ENCODE measurements at regions not wholly inside any gene's neighbourhood (a gene's known extent, or its start where the extent isn't known, plus 50 kb on each side); places are given as distances from the start of the nearest gene placed in this dataset.
A peak's percentile ranks its signal among the peaks of the same experiment; 100 is the strongest.
"Not testable (repeated sequence)": the region's sequence is repeated elsewhere in the genome, so short reads cannot be mapped to it uniquely, and the experiment has no call there.

DNA sequence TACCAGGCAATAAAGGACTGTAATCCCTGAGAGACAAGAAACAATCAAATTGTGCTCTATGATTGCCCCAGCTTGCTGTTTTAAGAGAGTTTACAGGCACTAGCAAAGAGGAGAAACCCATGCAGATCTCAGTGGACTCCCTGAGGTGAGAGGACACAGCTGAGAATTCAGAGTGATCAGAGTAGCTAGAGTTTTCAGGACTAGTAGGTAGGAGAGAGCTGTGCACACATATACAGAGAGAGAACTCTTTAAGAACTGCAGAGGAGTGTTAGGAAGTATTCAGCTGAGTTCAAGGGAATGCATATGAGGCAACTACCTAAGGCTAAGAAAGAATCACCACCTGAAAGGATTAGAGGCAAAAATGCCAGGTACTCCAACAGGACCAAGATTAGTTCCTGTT lies 904.8 kb downstream of the CDH8 start:
- Histone ChIP-seq H3K27ac (no peak overlapping the region), H3K9me3 (ENCODE audit: low read depth) (no peaks in the 10 kb centered on the region), H3K27me3 (no peaks in the 10 kb centered on the region), H3K4me3 (no peak overlapping the region), H3K4me1 (ENCODE audit: low read depth) (no peaks in the 10 kb centered on the region), H3K36me3 (no peaks in the 10 kb centered on the region)
- peak in 1 of 2 donors; percentile 1 for DNase-seq (ENCODE audit: low read depth in 1 of 2, low spot score in 1 of 2)
- TF ChIP-seq, protein P1, sequence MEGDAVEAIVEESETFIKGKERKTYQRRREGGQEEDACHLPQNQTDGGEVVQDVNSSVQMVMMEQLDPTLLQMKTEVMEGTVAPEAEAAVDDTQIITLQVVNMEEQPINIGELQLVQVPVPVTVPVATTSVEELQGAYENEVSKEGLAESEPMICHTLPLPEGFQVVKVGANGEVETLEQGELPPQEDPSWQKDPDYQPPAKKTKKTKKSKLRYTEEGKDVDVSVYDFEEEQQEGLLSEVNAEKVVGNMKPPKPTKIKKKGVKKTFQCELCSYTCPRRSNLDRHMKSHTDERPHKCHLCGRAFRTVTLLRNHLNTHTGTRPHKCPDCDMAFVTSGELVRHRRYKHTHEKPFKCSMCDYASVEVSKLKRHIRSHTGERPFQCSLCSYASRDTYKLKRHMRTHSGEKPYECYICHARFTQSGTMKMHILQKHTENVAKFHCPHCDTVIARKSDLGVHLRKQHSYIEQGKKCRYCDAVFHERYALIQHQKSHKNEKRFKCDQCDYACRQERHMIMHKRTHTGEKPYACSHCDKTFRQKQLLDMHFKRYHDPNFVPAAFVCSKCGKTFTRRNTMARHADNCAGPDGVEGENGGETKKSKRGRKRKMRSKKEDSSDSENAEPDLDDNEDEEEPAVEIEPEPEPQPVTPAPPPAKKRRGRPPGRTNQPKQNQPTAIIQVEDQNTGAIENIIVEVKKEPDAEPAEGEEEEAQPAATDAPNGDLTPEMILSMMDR (IDR thresholded peaks at IDR 0.05; ENCODE audit: low read depth, low read length), result no peak

DNA sequence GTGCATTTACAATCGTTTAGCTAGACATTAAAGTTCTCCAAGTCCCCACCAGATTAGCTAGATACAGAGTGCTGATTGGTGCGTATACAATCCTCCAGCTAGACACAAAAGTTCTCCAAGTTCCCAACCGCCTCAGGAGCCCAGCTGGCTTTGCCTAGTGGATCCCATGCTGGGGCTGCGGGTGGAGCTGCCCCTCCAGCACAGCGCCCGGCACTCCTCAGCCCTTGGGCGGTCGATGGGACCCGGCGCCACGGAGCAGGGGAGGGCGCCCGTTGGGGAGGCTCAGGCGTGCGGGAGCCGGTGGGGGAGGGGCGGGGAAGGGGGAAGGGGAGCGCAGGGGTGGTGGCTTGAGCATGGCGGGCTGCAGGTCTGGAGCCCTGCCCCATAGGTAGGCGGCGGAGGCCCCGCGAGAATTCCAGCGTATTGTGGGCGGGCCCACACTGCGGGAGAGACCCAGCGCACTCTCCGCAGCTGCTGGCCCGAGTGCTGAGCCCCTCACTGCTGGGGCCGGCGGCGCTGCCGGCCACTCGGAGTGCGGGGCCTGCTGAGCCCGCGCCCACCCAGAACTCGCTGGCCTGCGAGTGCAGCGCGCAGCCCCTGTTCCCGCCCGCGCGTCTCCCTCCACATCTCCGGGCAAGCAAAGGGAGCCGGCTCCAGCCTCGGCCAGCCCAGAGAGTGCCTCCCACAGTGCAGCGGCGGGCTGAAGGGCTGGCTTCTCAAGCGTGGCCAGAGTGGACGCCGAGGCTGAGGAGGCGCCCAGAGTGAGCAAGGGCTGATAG lies 907.5 kb downstream of the CDH8 start:
- Histone ChIP-seq H3K4me3 (no peak overlapping the region), H3K27me3 (no peaks in the 10 kb centered on the region), H3K36me3 (no peaks in the 10 kb centered on the region), H3K27ac (no peak overlapping the region), H3K4me1 (ENCODE audit: low read depth) (no peaks in the 10 kb centered on the region), H3K9me3 (ENCODE audit: low read depth) (no peaks in the 10 kb centered on the region)
- TF ChIP-seq, protein P1 (IDR thresholded peaks at IDR 0.05; ENCODE audit: low read depth, low read length), result no peak
- no peak for DNase-seq (ENCODE audit: low read depth in 1 of 2, low spot score in 1 of 2)

DNA sequence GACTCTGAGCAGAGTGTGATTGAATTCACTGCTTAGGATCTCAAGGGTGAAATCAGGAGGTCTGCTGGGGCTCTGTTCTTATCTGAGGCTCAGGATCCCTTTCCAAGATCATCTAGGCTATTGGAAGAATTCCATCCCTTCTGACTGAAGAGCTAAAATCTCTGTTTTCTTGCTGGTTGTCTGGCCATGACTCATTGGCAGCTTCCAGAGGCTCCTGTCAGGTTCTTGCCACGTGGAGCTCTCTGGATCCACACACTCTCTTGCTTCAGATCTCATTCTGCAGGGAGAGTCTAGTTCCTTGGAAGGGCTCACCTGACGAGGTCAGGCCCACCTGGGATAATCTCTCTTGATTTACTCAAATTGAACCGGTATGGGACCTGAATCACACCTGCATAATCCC lies 930.7 kb downstream of the CDH8 start:
- DNase-seq (ENCODE audit: low read depth in 1 of 2, low spot score in 1 of 2), result no peak

DNA sequence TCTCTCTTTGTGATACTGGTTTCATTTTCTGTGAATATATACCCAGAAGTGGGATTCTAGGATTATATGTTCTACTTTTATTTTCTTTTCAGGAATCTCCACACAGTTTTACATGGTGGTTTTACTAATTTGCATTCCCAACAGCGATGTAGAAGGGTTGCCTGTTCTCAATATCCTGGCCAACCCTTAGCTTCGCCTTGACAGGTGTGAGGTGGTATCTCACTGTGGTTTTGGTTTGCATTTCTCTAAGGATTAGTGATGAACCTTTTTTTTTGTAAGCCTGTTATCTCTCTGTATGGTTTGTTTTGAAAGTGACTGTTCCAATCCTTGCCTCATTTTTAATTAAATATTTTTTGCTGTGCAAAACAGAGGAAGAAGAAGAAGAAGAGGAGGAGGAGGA lies 937.7 kb downstream of the CDH8 start:
- TF ChIP-seq, protein P1 (IDR thresholded peaks at IDR 0.05; ENCODE audit: low read depth, low read length), result no peak
- no peaks in the 10 kb centered on the region for H3K9me3 ChIP-seq (ENCODE audit: low read depth)
- H3K27ac ChIP-seq, result no peak overlapping the region
- no peak for DNase-seq (ENCODE audit: low read depth in 1 of 2, low spot score in 1 of 2)
- H3K4me3 ChIP-seq, result no peak overlapping the region
- no peaks in the 10 kb centered on the region for H3K36me3 ChIP-seq
- no peaks in the 10 kb centered on the region for H3K27me3 ChIP-seq
- no peaks in the 10 kb centered on the region for H3K4me1 ChIP-seq (ENCODE audit: low read depth)

More for the DNA sequence above, 930.7 kb downstream of the CDH8 start:
- Histone ChIP-seq H3K36me3 (no peaks in the 10 kb centered on the region), H3K4me1 (ENCODE audit: low read depth) (no peaks in the 10 kb centered on the region), H3K9me3 (ENCODE audit: low read depth) (no peaks in the 10 kb centered on the region), H3K27ac (no peak overlapping the region), H3K4me3 (no peak overlapping the region), H3K27me3 (no peaks in the 10 kb centered on the region)
- TF ChIP-seq, protein P1 (IDR thresholded peaks at IDR 0.05; ENCODE audit: low read depth, low read length), result no peak

DNA sequence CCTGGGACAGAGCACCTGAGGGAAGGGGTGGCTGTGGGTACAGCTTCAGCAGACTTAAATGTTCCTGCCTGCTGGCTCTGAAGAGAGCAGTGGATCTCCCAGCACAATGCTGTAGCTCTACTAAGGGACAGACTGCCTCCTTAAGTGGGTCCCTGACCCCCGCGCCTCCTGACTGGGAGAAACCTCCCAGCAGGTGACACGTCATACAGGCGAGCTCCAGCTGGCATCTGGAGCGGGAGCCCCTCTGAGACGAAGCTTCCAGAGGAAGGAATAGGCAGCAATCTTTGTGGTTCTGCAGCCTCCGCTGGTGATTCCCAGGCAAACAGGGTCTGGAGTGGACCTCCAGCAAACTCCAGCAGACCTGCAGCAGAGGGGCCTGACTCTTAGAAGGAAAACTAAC lies 944.9 kb downstream of the CDH8 start:
- not testable (repeated sequence) for H3K4me1 ChIP-seq (ENCODE audit: low read depth); H3K27ac ChIP-seq; H3K9me3 ChIP-seq (ENCODE audit: low read depth); H3K27me3 ChIP-seq; DNase-seq (ENCODE audit: low read depth in 1 of 2, low spot score in 1 of 2); H3K4me3 ChIP-seq; H3K36me3 ChIP-seq

DNA sequence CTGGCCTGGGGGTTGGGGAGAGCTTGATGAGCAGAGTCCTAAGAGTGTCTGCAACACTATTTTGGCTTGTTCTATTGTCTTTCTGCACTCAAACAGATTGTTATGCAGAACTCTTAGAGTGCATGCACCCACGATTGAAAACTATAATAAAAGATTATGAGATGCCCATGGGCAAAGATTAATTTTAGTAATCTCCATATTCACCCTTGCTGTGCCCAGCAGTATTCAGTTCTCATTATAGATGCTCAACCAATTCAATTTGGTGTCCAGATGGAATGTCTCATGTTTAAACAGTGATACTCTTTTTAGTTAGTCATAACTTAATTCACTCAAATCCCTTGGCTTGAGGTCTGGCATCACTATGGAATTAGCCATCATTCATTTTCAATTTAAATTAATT lies 952.5 kb downstream of the CDH8 start:
- no peak for DNase-seq (ENCODE audit: low read depth in 1 of 2, low spot score in 1 of 2)
- H3K9me3 ChIP-seq (ENCODE audit: low read depth), result no peaks in the 10 kb centered on the region
- TF ChIP-seq, protein P1 (IDR thresholded peaks at IDR 0.05; ENCODE audit: low read depth, low read length), result no peak
- no peaks in the 10 kb centered on the region for H3K36me3 ChIP-seq
- H3K4me3 ChIP-seq, result no peak overlapping the region
- no peaks in the 10 kb centered on the region for H3K27me3 ChIP-seq
- H3K4me1 ChIP-seq (ENCODE audit: low read depth), result no peaks in the 10 kb centered on the region
- no peak overlapping the region for H3K27ac ChIP-seq

All from cardiac muscle cell (in vitro differentiated cells and primary cell).